ENCODE measurements at regions not wholly inside any gene's neighbourhood (a gene's known extent, or its start where the extent isn't known, plus 50 kb on each side); places are given as distances from the start of the nearest gene placed in this dataset.

- no peak for TF ChIP-seq CTCF (IDR thresholded peaks at IDR 0.05)
- Mint-ChIP-seq H3K9me3 (ENCODE audit: unreplicated experiment) (no peaks in the 10 kb centered on the region), H3K4me3 (ENCODE audit: unreplicated experiment) (no peak overlapping the region), H3K27ac (ENCODE audit: unreplicated experiment) (no peak overlapping the region), H3K36me3 (ENCODE audit: unreplicated experiment) (no peaks in the 10 kb centered on the region), H3K4me1 (ENCODE audit: unreplicated experiment) (peaks cover 10% of the 10 kb centered on the region), H3K27me3 (ENCODE audit: unreplicated experiment) (no peaks in the 10 kb centered on the region)
- DNase-seq (ENCODE audit: extremely low spot score, unreplicated experiment), result no peak
Observed at GRCh38 chr6:72530152-72530551, 91.7 kb upstream of the KCNQ5 start.

- TF ChIP-seq CTCF (IDR thresholded peaks at IDR 0.05), result no peak
Observed at GRCh38 chr6:72530750-72531149, 91.1 kb upstream of the KCNQ5 start.

GRCh38 chr6:72533606-72534005, 88.3 kb upstream of the KCNQ5 start:
- H3K36me3 Mint-ChIP-seq (ENCODE audit: unreplicated experiment), result no peaks in the 10 kb centered on the region
- no peak overlapping the region for H3K27ac Mint-ChIP-seq (ENCODE audit: unreplicated experiment)
- H3K27me3 Mint-ChIP-seq (ENCODE audit: unreplicated experiment), result no peaks in the 10 kb centered on the region
- H3K9me3 Mint-ChIP-seq (ENCODE audit: unreplicated experiment), result no peaks in the 10 kb centered on the region
- no peak overlapping the region for H3K4me3 Mint-ChIP-seq (ENCODE audit: unreplicated experiment)
- DNase-seq (ENCODE audit: extremely low spot score, unreplicated experiment), result no peak
- H3K4me1 Mint-ChIP-seq (ENCODE audit: unreplicated experiment), result peaks cover 9% of the 10 kb centered on the region
- no peak for TF ChIP-seq CTCF (IDR thresholded peaks at IDR 0.05)

More at GRCh38 chr6:72530750-72531149, 91.1 kb upstream of the KCNQ5 start:
- DNase-seq (ENCODE audit: extremely low spot score, unreplicated experiment), result no peak
- no peaks in the 10 kb centered on the region for H3K36me3 Mint-ChIP-seq (ENCODE audit: unreplicated experiment)
- peaks cover 10% of the 10 kb centered on the region for H3K4me1 Mint-ChIP-seq (ENCODE audit: unreplicated experiment)
- no peak overlapping the region for H3K27ac Mint-ChIP-seq (ENCODE audit: unreplicated experiment)
- no peaks in the 10 kb centered on the region for H3K9me3 Mint-ChIP-seq (ENCODE audit: unreplicated experiment)
- H3K4me3 Mint-ChIP-seq (ENCODE audit: unreplicated experiment), result no peak overlapping the region
- H3K27me3 Mint-ChIP-seq (ENCODE audit: unreplicated experiment), result no peaks in the 10 kb centered on the region

- no peak for TF ChIP-seq CTCF (IDR thresholded peaks at IDR 0.05)
- Mint-ChIP-seq H3K4me3 (ENCODE audit: unreplicated experiment) (no peak overlapping the region), H3K27me3 (ENCODE audit: unreplicated experiment) (no peaks in the 10 kb centered on the region), H3K27ac (ENCODE audit: unreplicated experiment) (no peak overlapping the region), H3K36me3 (ENCODE audit: unreplicated experiment) (no peaks in the 10 kb centered on the region), H3K9me3 (ENCODE audit: unreplicated experiment) (no peaks in the 10 kb centered on the region), H3K4me1 (ENCODE audit: unreplicated experiment) (peaks cover 9% of the 10 kb centered on the region)
- no peak for DNase-seq (ENCODE audit: extremely low spot score, unreplicated experiment)
Observed at GRCh38 chr6:72534236-72534635, 87.6 kb upstream of the KCNQ5 start.

GRCh38 chr6:72535124-72535523, 86.7 kb upstream of the KCNQ5 start:
- Mint-ChIP-seq H3K4me1 (ENCODE audit: unreplicated experiment) (peaks cover 9% of the 10 kb centered on the region), H3K36me3 (ENCODE audit: unreplicated experiment) (no peaks in the 10 kb centered on the region), H3K9me3 (ENCODE audit: unreplicated experiment) (peaks cover 7% of the 10 kb centered on the region), H3K27ac (ENCODE audit: unreplicated experiment) (no peak overlapping the region), H3K4me3 (ENCODE audit: unreplicated experiment) (no peak overlapping the region), H3K27me3 (ENCODE audit: unreplicated experiment) (no peaks in the 10 kb centered on the region)
- DNase-seq (ENCODE audit: extremely low spot score, unreplicated experiment), result no peak
- TF ChIP-seq CTCF (IDR thresholded peaks at IDR 0.05), result no peak
